Jurkat, Clone E6-1 (cell line): ENCODE measurements at regions not wholly inside any gene's neighbourhood (a gene's known extent, or its start where the extent isn't known, plus 50 kb on each side); places are given as distances from the start of the nearest gene placed in this dataset.
"Not testable (repeated sequence)": the region's sequence is repeated elsewhere in the genome, so short reads cannot be mapped to it uniquely, and the experiment has no call there.

Experiments
- DNase-seq: peaks from one replicate; pipeline ENCODE4 v3.0.0-alpha.2; 2011; ENCODE audit warnings: low read depth, low spot score
- H3K4me3 ChIP-seq: 2 replicates; pipeline ENCODE4 v1.5.1; 2011; ENCODE audit warnings: mild to moderate bottlenecking, low read length, control low read depth, moderate library complexity

DNA sequence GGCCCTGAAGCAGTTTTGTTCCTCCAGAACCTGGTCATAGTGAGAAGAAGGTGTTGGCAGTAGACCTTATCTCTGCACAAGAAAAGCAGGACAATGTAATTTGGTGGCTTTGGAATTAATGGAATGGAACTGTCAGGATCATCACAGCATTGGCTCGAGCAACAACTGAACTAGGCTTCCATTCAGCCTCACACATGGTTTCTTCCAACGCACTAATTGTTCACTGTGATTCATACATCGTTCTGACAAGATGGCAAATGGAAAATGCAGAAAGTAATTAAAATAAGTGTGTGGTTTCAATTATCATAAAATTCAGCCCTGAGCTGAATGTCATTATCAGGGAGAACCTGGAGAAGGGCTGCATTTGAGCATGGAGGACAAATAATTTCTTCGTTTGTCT lies 80.6 kb downstream of the MFSD1 start:
- no peak for DNase-seq
- H3K4me3 ChIP-seq = no peak overlapping the region

DNA sequence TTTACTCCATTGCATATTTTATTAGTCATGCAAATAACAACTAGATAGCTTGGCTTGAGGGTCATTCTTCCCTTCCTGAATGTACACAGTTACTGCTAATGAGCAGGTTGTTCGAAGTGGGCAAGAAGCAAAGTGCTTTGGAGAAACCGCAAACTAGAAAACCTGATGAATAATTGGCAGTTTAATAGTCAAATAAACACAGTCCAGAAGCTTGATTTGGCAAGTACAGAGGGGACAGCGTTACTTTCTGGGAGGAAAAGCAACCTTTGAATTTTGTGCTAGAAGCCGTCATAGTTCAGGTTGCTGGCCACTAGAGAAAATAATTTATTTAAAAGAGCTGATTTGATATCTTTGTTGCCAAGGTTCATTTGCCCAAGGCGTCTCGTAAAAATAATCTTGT lies 94.9 kb downstream of the MFSD1 start:
- no peak for DNase-seq
- no peak overlapping the region for H3K4me3 ChIP-seq

DNA sequence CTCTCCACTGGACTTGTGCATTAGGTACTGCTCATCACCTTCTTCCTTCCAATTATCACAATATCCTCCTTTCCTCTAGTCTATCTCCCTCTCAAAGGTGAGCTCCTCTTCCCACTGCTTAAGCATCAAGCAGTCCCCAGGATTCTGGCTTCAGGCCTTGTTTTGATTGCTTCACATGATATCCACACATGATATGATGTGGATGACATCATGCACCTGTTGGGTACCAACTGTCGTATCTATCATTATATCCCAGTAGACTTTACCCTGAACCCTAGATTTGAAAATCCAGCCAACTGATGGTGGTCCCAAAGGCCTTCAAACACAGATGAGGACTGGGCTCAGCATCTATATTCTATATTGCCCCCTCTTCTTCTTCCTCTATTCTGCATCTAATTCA lies 104.9 kb downstream of the MFSD1 start:
- H3K4me3 ChIP-seq = no peak overlapping the region
- no peak for DNase-seq

DNA sequence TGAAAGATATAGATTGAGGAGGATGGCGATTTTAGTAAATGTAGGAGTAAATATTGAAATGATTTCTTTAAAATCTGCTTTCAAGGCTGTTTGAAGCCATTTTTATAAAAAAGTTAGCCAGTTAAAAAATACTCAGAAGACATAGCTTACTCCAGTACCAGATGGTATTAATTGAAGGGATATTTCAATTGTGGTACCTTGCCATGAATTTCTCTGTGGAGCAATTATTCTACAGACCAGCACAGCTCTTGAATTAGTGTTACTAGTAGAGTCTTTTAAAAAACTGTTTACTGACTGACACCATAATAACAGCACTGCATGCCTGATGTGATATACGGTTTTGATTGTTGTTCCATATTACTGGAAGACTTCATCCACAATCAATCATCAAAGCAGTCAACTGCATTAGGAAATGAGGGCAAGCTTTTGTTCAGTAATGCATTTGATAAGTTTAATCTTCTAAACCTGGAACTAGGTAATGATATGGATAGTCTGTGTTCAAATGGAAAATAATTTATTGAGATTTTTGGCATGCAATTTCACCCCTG lies 106.4 kb downstream of the MFSD1 start:
- no peak overlapping the region for H3K4me3 ChIP-seq

DNA sequence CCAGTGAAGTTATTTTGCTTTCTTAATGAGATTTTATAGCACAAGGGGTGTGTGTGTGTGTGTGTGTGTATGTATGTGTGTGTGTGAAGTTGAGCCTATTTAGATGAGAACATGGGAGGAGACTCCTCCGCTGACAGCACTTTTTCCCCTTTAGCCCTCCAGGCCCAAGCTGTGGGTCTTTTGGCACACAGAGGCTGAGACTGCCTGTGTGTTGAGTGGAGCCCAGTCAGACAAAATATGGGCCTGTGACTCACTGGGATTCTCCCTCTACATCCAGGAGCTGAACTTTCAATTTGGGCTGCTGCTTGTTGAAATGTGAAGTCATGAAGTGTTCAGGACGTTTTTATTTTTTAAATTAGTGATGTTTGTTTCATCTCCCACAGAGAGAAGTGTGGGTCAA lies 108.0 kb downstream of the MFSD1 start:
- H3K4me3 ChIP-seq = no peak overlapping the region
- no peak for DNase-seq

More for the DNA sequence above, 106.4 kb downstream of the MFSD1 start:
- no peak for DNase-seq

DNA sequence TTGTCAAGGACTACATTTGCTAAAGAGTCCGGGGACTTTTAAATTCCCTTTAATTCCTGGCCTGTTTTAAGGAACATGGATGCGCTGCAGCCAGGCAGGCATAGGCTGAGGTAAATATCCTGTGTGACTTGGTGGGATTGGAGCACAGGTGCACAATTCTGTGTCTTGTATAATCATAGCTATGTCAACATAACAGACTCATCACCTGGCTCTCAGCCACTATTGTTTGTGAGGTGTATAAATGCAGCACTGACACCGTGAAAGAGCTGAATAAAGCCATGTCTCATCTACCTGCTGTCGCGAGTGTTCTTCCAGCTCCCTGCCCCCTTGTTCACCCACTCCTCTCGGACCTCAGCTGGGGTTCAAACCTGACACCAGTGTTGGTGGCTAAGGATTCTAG lies 109.7 kb downstream of the MFSD1 start:
- H3K4me3 ChIP-seq = no peak overlapping the region
- no peak for DNase-seq

DNA sequence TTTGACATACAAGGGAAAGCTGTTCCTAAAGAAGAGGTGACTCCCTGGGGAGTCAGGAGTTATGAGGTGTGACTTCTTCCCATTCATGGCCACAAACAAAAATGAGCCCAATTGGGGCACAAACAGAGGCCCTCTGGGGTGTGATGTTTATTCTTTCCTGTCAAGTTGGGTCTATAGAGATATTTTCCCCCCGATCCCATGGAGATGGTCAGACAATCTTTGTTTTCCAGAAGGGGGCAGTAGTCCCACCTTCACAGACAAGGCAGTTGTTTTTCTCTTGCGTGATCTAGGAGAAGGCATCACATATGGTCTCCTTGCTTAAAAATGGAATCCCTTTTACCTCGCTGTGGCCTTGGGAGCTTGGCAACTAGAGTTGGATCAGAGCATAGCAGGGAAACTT lies 110.3 kb downstream of the MFSD1 start:
- H3K4me3 ChIP-seq = no peak overlapping the region
- no peak for DNase-seq

DNA sequence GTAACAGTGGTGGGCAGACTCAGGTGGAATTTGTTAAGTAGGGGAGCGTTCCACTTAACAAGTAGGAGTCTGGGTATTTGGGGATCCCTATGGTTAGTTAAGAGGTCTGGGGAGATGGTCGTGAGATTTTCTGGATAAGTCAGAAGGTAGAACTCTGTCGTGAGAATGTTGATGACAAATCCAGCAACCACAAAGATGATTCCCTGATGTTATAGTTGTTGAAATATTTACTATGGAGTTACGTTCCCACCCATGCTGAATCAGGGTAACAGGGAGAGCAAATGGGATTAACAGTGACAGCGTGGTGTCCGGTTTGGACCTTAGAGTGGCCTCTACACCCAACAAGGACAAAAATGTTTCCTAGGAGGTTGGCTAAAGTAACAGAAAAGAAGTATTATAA lies 110.8 kb downstream of the MFSD1 start:
- DNase-seq = no peak

DNA sequence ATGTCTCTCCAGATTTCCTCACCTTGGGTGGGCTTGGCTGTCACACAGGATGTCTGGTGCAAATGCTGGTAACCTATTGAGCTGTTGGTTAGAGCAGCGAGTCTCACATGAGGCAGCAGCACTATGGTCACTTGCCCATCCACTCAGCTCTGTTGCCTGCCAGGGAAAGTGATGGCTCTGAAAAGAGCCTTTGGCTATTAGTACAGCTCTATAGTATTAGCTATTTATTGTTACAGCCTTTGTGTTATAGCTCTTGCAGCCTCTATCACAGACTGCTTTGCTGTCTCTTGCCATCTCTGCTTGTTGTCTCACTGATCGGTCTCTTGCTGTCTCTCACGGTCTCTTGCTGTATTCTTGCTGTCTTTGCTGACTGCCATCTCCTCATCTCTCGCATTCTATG lies 114.3 kb downstream of the MFSD1 start:
- no peak overlapping the region for H3K4me3 ChIP-seq
- no peak for DNase-seq

More for the DNA sequence above, 110.8 kb downstream of the MFSD1 start:
- no peak overlapping the region for H3K4me3 ChIP-seq

DNA sequence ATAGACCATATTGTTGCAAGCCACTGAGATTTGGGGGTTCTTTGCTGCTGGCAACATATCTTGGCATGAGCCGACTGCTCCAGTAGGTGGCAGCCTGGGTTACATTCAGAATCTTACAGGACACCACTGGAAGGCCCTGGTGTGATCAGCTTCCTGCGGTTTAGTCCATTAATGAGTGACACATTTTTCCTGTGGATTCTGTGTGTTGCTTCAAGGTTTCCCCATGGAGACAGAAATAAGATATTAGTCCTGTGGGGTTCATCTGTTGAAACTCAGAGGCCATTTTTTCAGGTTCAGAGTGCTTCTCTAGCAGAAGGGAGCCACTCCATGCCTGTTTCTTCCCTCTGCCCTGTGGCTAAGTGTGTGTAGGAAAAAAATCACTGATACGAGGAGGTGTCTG lies 116.2 kb downstream of the MFSD1 start:
- no peak overlapping the region for H3K4me3 ChIP-seq
- DNase-seq = peak; percentile 12

DNA sequence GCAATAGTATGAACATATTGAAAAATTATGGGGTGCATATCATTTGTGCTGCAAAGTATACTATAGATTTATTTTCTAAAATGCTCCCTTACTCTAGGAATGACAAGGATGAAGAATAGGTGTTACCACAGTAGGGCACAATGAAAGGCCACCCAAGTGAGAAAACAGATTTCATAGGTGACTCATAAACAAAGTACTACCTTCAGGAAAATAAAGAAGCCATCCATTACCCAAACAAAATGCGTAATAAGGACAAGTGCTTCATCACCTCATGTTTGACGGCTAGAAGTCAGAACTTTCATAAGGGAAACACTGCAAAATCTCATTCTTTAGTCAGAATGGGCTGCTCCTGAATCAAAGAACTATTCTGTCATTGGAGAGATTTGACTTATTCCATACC lies 116.6 kb downstream of the MFSD1 start:
- DNase-seq = no peak

DNA sequence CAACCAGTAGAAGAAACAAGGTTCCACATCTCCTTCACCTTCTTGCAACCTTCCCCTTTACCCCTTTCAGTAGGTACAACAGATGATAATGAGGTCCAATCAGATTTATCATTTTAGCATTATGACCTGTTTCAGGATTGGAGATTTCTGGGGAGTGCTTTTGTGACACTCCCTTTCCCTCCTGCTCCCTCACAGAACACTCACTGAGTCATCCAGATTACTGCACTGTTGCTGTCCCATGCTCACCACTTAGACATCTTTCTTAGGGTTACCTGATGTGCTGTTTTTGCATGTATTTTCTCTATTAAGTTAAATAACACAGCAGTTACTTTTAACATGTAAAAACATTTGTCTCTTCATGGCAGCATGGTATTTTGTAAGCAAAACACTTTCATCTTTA lies 118.5 kb downstream of the MFSD1 start:
- H3K4me3 ChIP-seq = no peak overlapping the region
- DNase-seq = no peak

More for the DNA sequence above, 116.6 kb downstream of the MFSD1 start:
- no peak overlapping the region for H3K4me3 ChIP-seq

DNA sequence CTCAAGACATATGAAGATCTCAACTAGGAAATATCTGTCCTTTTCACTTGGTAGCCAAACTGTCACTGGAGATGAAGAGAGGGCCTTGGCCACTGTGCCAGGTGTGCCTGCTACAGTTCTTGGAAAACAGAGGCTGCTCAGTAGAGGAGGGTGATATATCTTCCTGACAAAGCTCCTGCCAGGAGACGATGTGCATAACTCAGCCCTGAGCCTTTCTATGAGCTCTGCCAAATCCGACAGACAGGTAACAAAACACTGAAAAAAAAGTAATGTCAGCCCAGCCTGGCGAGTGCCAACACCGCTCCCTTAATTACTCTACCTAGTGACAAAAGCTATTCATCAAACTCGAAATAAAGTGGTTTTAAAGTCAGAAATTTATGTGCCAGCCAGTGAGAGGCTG lies 123.2 kb downstream of the MFSD1 start:
- no peak overlapping the region for H3K4me3 ChIP-seq
- DNase-seq = no peak

DNA sequence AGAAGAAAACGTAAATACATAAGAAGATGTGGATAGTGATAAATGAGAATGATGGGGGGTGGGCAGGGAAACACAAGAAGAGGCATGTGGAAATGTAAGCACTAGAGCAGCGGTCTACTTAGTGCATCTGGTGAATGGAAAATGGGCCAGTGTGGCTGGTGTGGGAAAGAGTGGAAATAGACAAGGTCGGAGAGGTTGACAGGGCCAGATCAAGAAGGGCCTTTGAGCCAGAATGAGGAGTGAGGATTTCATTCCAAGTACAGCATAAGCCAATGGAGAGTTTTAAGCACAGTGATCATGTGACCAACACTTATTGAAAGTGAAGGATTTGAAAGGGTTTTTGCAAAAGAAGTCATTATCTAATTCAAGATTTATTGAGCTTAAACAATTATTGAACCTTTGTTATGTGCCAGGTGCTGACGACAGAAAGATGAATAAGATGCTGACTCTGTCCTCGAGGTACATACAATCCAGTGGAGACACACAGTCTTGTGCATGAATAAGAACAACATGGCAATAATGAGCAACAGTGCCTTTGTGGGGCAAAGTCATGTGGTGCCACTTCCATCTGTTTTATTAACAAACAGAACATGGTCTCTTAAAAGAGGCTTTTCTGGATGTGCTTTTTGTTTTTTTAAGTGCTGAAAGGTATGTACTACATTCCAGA lies 124.1 kb downstream of the MFSD1 start:
- H3K4me3 ChIP-seq = no peak overlapping the region
- DNase-seq = no peak

DNA sequence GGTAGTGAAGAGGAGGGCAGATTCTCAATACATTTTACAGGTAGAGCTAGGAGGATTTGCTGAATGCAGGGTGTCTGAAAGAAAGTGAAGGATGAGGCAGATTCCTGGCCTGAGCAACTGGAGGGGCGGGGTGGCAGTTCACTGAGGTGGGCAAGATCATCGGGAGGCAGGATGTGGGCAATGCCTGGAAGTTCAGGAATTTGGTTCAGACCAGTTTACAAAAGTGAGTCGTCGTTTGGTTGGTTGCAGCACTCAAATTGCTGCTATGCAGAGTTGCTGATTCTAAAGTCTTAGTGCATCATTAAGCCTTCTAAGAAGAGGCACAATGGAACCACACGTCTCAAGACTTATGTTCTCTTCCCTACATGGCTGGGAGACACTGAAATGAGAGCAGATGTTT lies 134.0 kb downstream of the MFSD1 start:
- no peak overlapping the region for H3K4me3 ChIP-seq
- DNase-seq = no peak

DNA sequence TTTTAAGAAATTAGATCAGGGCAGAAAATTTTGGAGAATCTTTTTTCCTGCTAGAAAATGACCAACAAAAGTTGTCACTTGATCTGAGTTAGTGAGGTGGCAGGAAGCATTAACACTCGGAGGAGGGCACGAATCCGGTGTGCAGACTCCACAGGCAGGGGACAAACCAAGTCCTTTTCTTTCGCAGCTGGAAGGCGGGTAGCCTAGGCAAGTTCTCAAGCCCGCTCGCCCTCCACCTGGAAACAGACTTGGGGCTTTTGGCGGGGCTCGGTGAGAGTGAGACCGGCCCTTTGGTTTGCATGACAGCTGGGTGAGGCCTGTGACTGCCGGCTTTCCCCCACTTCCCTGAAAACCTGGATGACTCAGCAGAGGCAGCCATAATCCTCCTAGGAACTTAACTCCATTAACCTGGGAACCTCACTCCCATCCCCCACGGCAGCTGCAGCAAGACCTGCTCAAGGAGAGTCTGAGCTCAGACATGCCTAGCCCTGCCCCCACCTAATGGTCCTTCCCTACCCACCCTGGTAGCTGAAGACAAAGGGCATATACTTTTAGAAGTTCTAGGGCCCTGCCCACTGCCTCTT lies 134.8 kb downstream of the MFSD1 start:
- H3K4me3 ChIP-seq = no peak overlapping the region
- no peak for DNase-seq

DNA sequence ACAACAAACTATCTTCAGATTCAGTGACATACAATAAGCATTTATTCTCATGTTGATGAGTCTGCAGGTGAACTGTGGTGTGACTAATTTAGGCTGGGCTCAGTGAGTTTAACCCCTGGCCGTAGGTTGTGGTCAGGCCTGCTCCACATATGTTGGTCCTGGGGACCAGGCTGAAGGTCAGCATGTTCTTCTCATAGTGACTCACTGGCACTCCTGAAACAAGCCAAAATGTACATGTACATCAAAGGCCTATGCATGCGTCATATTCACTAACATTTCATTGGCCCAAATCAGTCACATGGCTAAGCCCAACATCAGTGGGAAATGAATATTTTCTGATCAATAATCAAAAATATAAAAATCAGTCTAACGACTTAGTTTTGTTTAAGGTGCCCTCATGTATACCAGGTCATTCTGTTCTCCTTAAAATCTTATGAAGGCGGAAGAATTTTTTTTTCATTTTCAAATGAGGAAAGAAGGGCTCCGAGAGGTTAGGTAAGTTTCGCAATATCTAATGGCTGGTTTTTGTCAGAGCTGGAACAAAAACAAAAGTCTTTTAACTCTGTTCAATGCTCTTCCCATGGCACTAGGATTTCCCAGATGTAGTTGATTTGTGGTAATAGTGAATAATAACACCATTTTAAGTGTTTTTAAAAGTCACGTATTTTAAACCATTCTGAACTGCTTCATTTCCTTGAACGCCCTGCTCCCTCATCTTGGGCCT lies 148.5 kb downstream of the MFSD1 start:
- DNase-seq = no peak
- H3K4me3 ChIP-seq = no peak overlapping the region

DNA sequence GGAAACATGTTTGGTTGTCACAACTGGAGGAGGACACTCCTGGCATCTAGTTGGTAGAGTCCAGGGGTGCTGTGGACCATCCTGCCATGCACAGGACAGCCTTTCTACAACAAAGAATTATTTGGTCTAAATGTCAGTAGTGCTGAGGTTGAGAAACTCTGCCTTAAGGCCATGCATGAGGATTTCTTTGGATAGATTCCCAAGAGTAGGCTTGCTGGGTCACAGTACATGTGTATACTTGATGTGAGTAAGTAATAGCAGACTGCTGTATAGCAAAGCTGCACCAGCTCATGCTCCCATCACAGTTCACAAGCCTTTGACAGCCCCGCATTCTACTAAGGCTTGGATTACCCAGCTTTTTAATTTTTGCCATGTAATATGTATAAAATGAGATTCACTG lies 151.3 kb downstream of the MFSD1 start:
- no peak for DNase-seq
- H3K4me3 ChIP-seq = no peak overlapping the region

DNA sequence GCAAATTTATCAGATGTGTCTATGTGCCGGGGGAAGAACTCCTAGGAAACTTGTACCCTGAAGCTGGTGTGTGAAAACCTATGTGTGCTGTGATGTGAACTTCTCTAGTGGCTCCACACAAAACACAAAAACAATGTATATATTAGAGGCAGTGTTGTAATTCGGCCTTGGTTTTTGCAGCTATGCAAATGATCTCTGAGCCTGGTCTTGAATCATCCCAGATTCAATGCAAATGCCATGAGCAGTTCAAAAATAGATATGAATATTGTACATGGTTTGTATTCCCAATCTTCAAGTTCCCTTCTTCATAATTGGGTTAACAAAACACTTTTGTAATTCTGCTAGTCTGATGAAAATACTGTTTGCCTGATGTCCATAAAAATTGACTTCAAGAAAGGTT lies 152.6 kb downstream of the MFSD1 start:
- no peak overlapping the region for H3K4me3 ChIP-seq
- no peak for DNase-seq

DNA sequence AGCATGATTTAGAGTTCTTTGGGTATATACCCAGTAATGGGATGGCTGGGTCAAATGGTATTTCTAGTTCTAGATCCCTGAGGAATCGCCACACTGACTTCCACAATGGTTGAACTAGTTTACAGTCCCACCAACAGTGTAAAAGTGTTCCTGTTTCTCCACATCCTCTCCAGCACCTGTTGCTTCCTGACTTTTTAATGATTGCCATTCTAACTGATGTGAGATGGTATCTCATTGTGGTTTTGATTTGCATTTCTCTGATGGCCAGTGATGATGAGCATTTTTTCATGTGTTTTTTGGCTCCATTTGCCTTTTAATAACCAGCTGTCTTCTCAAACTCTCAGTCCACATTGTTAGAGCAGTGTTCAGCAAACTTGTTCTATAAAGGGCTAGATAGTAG lies 155.9 kb downstream of the MFSD1 start:
- DNase-seq, H3K4me3 ChIP-seq: not testable (repeated sequence)
